Gastroesophageal sphincter (tissue), 4 donors: ENCODE measurements at regions not wholly inside any gene's neighbourhood (a gene's known extent, or its start where the extent isn't known, plus 50 kb on each side); places are given as distances from the start of the nearest gene placed in this dataset.

Source experiments
- ATAC-seq: fragments of 150-250 bp; one replicate; pipeline ENCODE4 v1.9.1; 2016; ENCODE audit warnings: mild to moderate bottlenecking, moderate library complexity
- H3K27ac ChIP-seq, 4 donors: fragments of 200-600 bp; sonication (generic) in 3 of 4; 1 replicate in 3 of 4; 2 replicates in 1 of 4; pipeline ENCODE4 v1.5.1; 2016 to 2019
- H3K27me3 ChIP-seq: fragments of 200-600 bp; sonication (generic); one replicate; pipeline ENCODE4 v1.5.1; 2019
- H3K36me3 ChIP-seq, 2 donors: fragments of 200-600 bp; sonication (generic); one replicate each; pipeline ENCODE4 v1.5.1; 2019; ENCODE audit warnings: control low read depth in 1 of 2
- H3K4me1 ChIP-seq, 3 donors: fragments of 200-600 bp; sonication (generic); 1 replicate in 2 of 3; 2 replicates in 1 of 3; pipeline ENCODE4 v1.5.1; 2016 to 2019; ENCODE audit warnings: control low read depth in 2 of 3
- H3K4me3 ChIP-seq, 2 donors: fragments of 200-600 bp; sonication (generic); one replicate each; pipeline ENCODE4 v1.5.1; 2019; ENCODE audit warnings: mild to moderate bottlenecking in 1 of 2, moderate library complexity in 1 of 2
- H3K9me3 ChIP-seq, 3 donors: fragments of 200-600 bp; sonication (generic); one replicate each; pipeline ENCODE4 v1.5.1; 2017 to 2019; ENCODE audit warnings: control low read depth in 2 of 3
- CTCF ChIP-seq, 4 experiments: fragments of 200-600 bp in 2 of 4; fragments of 450-650 bp in 2 of 4; sonication (generic) in 1 of 4; IDR thresholded peaks; one replicate each; pipeline ENCODE4 v1.5.1; 2017 to 2019; ENCODE audit warnings: antibody characterized with exemption in 4 of 4, mild to moderate bottlenecking in 2 of 4, moderate library complexity in 2 of 4
- EP300 ChIP-seq: sonication (generic); formaldehyde crosslinking; IDR thresholded peaks from one replicate; pipeline ENCODE4 v1.6.1; 2017; ENCODE audit warnings: antibody characterized with exemption, mild to moderate bottlenecking
- POLR2A ChIP-seq, 2 donors: fragments of 450-650 bp; IDR thresholded peaks; one replicate each; pipeline ENCODE4 v1.6.1; 2017; ENCODE audit warnings: antibody characterized with exemption in 2 of 2, mild to moderate bottlenecking in 2 of 2, moderate library complexity in 1 of 2
- POLR2AphosphoS5 ChIP-seq: sonication (generic); formaldehyde crosslinking; IDR thresholded peaks from one replicate; pipeline ENCODE4 v1.6.1; 2017; ENCODE audit warnings: antibody characterized with exemption
- WGBS, 2 donors: methylation state at CpG; one replicate each; pipeline ENCODE4 v1.1.5; 2018; ENCODE audit warnings: low coverage in 1 of 2; 5-methylcytosine and 5-hydroxymethylcytosine counted together

GRCh38 chr13:112188298-112188610 lies 121.3 kb downstream of the SOX1 start:
- no peak overlapping the region for H3K4me3 ChIP-seq
- TF ChIP-seq CTCF (IDR thresholded peaks at IDR 0.05) (no peak), POLR2AphosphoS5 (no peak), POLR2A (IDR thresholded peaks at IDR 0.05) (no peak)
- H3K27ac ChIP-seq = no peak overlapping the region
- no peaks in the 10 kb centered on the region for H3K4me1 ChIP-seq
- no peaks in the 10 kb centered on the region for H3K9me3 ChIP-seq
- H3K27me3 ChIP-seq = peaks cover 24% of the 10 kb centered on the region
- no peaks in the 10 kb centered on the region for H3K36me3 ChIP-seq
- no peak for ATAC-seq
- WGBS, 2 donors = 80 to 93% methylated on average over 1 to 3 of the region's 6 CpGs

GRCh38 chr13:112193463-112194166 lies 126.7 kb downstream of the SOX1 start:
- Histone ChIP-seq H3K4me1 (no peaks in the 10 kb centered on the region), H3K4me3 (no peak overlapping the region), H3K27me3 (peaks cover 23% of the 10 kb centered on the region), H3K9me3 (no peaks in the 10 kb centered on the region), H3K27ac (no peak overlapping the region), H3K36me3 (no peaks in the 10 kb centered on the region)
- TF ChIP-seq EP300 = no peak
- no peak for TF ChIP-seq POLR2AphosphoS5
- TF ChIP-seq POLR2A (IDR thresholded peaks at IDR 0.05) = no peak
- TF ChIP-seq CTCF (IDR thresholded peaks at IDR 0.05) = no peak
- ATAC-seq = no peak
- WGBS, 2 donors = 74 to 78% methylated on average over 2 to 11 of the region's 15 CpGs

- 92% methylated on average over 13 of the region's 22 CpGs; no CpG with 5 or more reads in 1 of the 2 donors for WGBS, 2 donors
- Histone ChIP-seq H3K9me3 (no peaks in the 10 kb centered on the region), H3K36me3 (no peaks in the 10 kb centered on the region), H3K27ac (no peak overlapping the region), H3K4me1 (no peaks in the 10 kb centered on the region), H3K27me3 (peaks cover 27% of the 10 kb centered on the region), H3K4me3 (no peak overlapping the region)
- TF ChIP-seq EP300 (no peak), CTCF (IDR thresholded peaks at IDR 0.05) (no peak), POLR2A (IDR thresholded peaks at IDR 0.05) (no peak), POLR2AphosphoS5 (no peak)
- no peak for ATAC-seq
Measured at GRCh38 chr13:112194167-112194530, 127.2 kb downstream of the SOX1 start.

GRCh38 chr13:112194579-112194978 lies 127.6 kb downstream of the SOX1 start:
- ATAC-seq = no peak
- Histone ChIP-seq H3K27ac (no peak overlapping the region), H3K9me3 (no peaks in the 10 kb centered on the region), H3K36me3 (no peaks in the 10 kb centered on the region), H3K4me3 (no peak overlapping the region), H3K4me1 (no peaks in the 10 kb centered on the region), H3K27me3 (peaks cover 30% of the 10 kb centered on the region)
- WGBS, 2 donors = 81 to 90% methylated on average over 10 to 13 of the region's 31 CpGs
- TF ChIP-seq POLR2A (IDR thresholded peaks at IDR 0.05) (no peak), POLR2AphosphoS5 (no peak), EP300 (no peak), CTCF (IDR thresholded peaks at IDR 0.05) (no peak)

GRCh38 chr13:112198396-112199010 lies 131.6 kb downstream of the SOX1 start:
- no peak overlapping the region for H3K27ac ChIP-seq
- H3K9me3 ChIP-seq = no peaks in the 10 kb centered on the region
- ATAC-seq = no peak
- H3K36me3 ChIP-seq = no peaks in the 10 kb centered on the region
- TF ChIP-seq EP300 (no peak), CTCF (IDR thresholded peaks at IDR 0.05) (no peak), POLR2A (IDR thresholded peaks at IDR 0.05) (no peak), POLR2AphosphoS5 (no peak)
- 50 to 71% methylated on average over 5 to 10 of the region's 17 CpGs for WGBS, 2 donors
- no peaks in the 10 kb centered on the region for H3K4me1 ChIP-seq
- no peak overlapping the region for H3K4me3 ChIP-seq
- peaks cover 68% of the 10 kb centered on the region for H3K27me3 ChIP-seq
